Daoy (cell line): ENCODE measurements at regions not wholly inside any gene's neighbourhood (a gene's known extent, or its start where the extent isn't known, plus 50 kb on each side); places are given as distances from the start of the nearest gene placed in this dataset.
"Not testable (repeated sequence)": the region's sequence is repeated elsewhere in the genome, so short reads cannot be mapped to it uniquely, and the experiment has no call there.

ENCODE experiments used
- DNase-seq: peaks from one replicate; pipeline ENCODE4 v3.0.0-alpha.2; 2015; ENCODE audit warnings: low read depth

- peak; percentile 11 for DNase-seq
Measured at GRCh38 chrX:51148848-51149247, 183.8 kb upstream of the NUDT10 start.

DNA sequence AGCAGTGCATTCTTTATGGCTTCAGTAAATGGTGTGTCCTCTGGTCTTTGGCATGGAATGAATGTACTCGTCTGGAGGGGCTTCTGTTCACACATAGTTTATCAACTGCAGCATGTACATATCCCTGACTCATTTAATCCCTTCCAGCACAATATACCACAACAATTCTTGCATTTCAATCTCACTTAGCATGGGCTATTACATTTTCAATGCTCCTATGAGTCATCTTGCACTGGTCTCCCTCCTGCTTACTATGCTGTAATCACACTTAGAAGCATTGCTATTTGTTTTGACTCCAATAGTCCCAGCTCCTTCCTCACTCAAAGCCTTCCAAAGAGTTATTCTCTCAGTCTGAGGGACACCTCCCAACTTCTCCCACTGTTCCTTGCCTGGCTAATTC lies 180.9 kb upstream of the NUDT10 start:
- peak; percentile 18 for DNase-seq

DNA sequence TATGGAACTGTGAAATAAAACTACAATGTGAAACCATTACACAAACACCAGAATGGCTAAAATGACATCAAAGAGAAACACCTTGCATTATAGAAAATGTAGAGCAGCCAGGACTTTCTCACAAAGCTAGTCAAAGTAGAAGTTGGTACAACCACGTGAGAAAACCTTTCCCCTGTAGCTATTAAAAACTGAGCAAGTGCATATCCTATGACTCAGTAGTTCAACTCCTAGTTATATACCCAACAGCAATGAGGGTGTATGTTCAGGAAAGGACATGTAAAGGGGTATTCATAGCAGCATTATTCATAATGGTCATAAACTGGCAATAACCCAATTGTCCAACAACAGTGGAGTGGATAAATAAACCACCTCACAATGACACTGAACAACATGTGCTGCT lies 177.5 kb upstream of the NUDT10 start:
- no peak for DNase-seq

GRCh38 chrX:51155566-51155965 lies 177.1 kb upstream of the NUDT10 start:
- no peak for DNase-seq

GRCh38 chrX:51158231-51158630 lies 174.4 kb upstream of the NUDT10 start:
- DNase-seq = no peak

- DNase-seq = not testable (repeated sequence)
Measured at GRCh38 chrX:51159378-51159777, 173.2 kb upstream of the NUDT10 start.

- DNase-seq = no peak
Measured at GRCh38 chrX:51163730-51164129, 168.9 kb upstream of the NUDT10 start.

- not testable (repeated sequence) for DNase-seq
Measured at GRCh38 chrX:51178356-51178900, 154.2 kb upstream of the NUDT10 start.

DNA sequence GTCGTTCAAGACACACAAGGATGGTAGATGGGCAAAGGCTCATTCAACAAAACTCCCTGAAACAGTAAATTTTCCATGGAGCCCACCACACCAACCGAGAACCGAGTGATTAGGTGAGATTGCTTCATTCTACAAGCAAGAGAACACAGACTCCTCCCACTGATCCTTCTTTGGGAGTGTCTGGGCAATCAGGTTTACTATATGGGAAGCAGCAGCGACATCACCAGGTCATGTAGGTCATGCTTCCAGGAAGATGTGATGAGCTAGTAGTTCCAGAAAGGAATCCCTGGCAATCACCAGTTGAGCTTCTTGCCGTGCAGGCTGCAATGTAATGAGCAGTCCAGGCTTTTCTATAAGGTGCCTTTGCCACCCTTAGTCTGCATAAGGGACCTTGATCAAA lies 152.8 kb upstream of the NUDT10 start:
- not testable (repeated sequence) for DNase-seq

DNA sequence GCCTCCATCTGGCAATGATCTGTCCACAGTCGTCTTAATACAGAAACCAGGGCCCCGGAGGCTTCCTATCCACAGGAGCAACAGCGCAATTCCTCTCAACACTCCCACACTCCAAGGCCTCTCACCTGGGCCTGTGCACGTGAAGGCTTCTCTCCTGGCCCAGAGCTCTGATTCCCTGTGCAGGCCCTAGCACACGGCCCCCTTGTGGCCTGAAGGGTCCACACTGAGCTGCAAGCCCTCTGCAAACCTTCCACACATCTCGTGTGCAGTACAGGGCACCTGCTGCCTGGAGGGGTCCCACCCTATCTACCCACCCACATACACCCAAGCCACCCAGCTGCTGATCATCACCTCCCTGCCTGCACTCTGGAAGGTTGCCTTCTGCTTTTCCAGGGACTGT lies 150.1 kb upstream of the NUDT10 start:
- DNase-seq = no peak

GRCh38 chrX:51192104-51192503 lies 140.5 kb upstream of the NUDT10 start:
- DNase-seq = no peak

- no peak for DNase-seq
Measured at GRCh38 chrX:51215266-51215665, 117.4 kb upstream of the NUDT10 start.

DNA sequence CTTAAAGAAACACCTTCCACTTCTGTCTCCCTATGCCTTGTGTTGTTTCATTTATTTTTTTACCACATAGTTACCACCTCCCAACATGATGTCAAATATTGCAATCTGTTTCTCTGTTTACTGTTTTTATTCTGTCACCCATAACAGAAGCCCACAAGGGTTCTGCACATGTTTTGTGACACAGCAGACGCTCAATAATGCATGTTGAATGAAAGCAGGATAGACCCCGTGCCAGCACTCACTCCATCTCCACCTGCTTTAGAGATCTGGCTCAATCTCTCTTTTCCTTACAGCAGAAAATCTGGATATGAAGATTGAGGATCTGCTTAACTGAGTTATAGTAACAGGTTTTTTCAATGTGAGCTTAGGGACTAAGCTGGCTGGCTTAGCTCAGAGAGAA lies 116.8 kb upstream of the NUDT10 start:
- DNase-seq = no peak

GRCh38 chrX:51242212-51242611 lies 90.4 kb upstream of the NUDT10 start:
- DNase-seq = no peak

- DNase-seq = no peak
Measured at GRCh38 chrX:51257490-51257889, 75.1 kb upstream of the NUDT10 start.

- DNase-seq = not testable (repeated sequence)
Measured at GRCh38 chrX:51262271-51262670, 70.4 kb upstream of the NUDT10 start.

- DNase-seq = no peak
Measured at GRCh38 chrX:51272638-51273037, 60.0 kb upstream of the NUDT10 start.

DNA sequence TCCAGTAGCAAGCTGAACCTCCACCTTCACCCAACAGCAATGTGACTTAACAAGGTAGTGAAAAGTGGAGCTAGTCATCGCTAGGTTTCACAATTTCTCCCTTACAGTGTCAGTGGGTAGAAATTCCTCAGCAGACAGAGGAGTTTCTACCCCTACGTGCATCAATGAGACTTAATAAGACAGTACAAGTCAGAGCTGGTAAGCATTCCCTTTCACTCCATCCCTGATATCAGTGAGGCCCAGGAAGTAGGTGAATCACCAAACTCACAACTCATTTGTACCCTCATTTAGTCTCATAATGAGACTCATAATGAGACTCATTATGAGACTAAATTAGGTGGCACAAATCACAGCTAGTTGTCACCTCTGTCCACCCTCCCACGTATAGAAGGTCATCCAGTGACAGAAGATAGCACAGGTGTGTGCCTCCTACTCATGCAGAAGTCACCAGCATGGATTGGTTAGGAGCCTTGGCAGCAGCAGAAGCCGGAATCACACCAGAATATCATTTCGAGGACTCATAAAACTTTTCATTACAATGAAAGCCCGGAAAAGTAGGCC lies 50.8 kb upstream of the NUDT10 start:
- no peak for DNase-seq
